ENCODE measurements at regions not wholly inside any gene's neighbourhood (a gene's known extent, or its start where the extent isn't known, plus 50 kb on each side); places are given as distances from the start of the nearest gene placed in this dataset.

DNA sequence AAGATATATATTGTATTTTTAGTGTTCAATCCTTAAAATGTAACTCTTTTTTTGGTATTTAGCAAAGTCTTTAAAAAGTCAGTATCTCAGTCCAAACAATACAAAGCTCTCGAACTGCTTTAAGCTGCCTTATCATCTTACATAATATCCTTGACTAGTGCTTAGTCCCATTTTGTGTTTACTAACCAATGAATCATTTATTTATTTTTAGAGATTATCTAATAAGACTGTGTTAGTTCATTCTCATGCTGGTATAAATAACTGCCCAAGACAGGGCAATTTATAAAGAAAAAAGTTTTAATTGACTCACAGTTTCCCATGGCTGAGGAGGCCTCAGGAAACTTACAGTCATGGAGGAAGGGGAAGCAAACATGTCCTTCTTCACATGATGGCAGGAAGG, 248.3 kb upstream of the KYNU start:
- Histone ChIP-seq H3K27me3 (ENCODE audit: control insufficient read depth, low read length) (no peaks in the 10 kb centered on the region), H3K4me1 (ENCODE audit: control insufficient read depth, low read length) (no peaks in the 10 kb centered on the region), H3K27ac (ENCODE audit: low read depth, low read length) (no peak overlapping the region), H3K36me3 (ENCODE audit: control insufficient read depth, low read length) (no peaks in the 10 kb centered on the region), H4K20me1 (ENCODE audit: control insufficient read depth, insufficient read depth, low read depth, low read length) (no peaks in the 10 kb centered on the region), H3F3A (ENCODE audit: control insufficient read depth, insufficient read depth) (no peaks in the 10 kb centered on the region), H3K9me2 (replicated peaks; ENCODE audit: control insufficient read depth, low read length) (no peaks in the 10 kb centered on the region), H3K79me2 (ENCODE audit: control insufficient read depth, low read length) (no peaks in the 10 kb centered on the region), H3K4me2 (ENCODE audit: low read length) (no peak overlapping the region), H3K4me3 (ENCODE audit: low read length) (no peak overlapping the region), H3K9me3 (ENCODE audit: control insufficient read depth, insufficient read depth, low read length) (no peaks in the 10 kb centered on the region)
- TF ChIP-seq, protein P1, sequence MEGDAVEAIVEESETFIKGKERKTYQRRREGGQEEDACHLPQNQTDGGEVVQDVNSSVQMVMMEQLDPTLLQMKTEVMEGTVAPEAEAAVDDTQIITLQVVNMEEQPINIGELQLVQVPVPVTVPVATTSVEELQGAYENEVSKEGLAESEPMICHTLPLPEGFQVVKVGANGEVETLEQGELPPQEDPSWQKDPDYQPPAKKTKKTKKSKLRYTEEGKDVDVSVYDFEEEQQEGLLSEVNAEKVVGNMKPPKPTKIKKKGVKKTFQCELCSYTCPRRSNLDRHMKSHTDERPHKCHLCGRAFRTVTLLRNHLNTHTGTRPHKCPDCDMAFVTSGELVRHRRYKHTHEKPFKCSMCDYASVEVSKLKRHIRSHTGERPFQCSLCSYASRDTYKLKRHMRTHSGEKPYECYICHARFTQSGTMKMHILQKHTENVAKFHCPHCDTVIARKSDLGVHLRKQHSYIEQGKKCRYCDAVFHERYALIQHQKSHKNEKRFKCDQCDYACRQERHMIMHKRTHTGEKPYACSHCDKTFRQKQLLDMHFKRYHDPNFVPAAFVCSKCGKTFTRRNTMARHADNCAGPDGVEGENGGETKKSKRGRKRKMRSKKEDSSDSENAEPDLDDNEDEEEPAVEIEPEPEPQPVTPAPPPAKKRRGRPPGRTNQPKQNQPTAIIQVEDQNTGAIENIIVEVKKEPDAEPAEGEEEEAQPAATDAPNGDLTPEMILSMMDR (IDR thresholded peaks at IDR 0.05; ENCODE audit: low read depth, low read length, poor library complexity, severe bottlenecking) = no peak
- no peak for TF ChIP-seq EZH2phosphoT487 (IDR thresholded peaks at IDR 0.05; ENCODE audit: borderline replicate concordance, low read length)

DNA sequence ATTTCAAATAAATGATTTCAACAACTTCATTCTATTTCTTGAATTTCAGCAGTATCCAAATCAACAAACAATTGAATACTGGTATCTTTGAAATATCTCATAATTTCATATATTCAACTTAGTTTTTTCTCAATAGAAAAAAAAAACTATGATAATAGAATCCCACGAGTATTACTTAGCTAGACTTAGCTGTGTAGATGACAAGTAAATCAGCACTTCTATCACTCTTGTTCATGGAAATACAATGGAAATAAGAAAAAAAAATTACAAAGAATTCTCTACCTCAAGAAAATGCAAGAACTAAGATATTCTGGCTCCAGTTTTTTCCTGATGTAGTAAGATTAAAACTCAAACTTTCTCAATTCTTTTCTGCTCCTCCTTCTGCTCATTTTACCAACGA, 256.2 kb upstream of the KYNU start:
- TF ChIP-seq, protein P1 (IDR thresholded peaks at IDR 0.05; ENCODE audit: low read depth, low read length, poor library complexity, severe bottlenecking) = no peak
- TF ChIP-seq EZH2phosphoT487 (IDR thresholded peaks at IDR 0.05; ENCODE audit: borderline replicate concordance, low read length) = no peak
- Histone ChIP-seq H3K27ac (ENCODE audit: low read depth, low read length) (no peak overlapping the region), H3K9me3 (ENCODE audit: control insufficient read depth, insufficient read depth, low read length) (no peaks in the 10 kb centered on the region), H3K9me2 (replicated peaks; ENCODE audit: control insufficient read depth, low read length) (no peaks in the 10 kb centered on the region), H3F3A (ENCODE audit: control insufficient read depth, insufficient read depth) (no peaks in the 10 kb centered on the region), H3K27me3 (ENCODE audit: control insufficient read depth, low read length) (peaks cover 8% of the 10 kb centered on the region; the same call in 1 of the 2 replicates), H3K36me3 (ENCODE audit: control insufficient read depth, low read length) (no peaks in the 10 kb centered on the region), H4K20me1 (ENCODE audit: control insufficient read depth, insufficient read depth, low read depth, low read length) (no peaks in the 10 kb centered on the region), H3K4me1 (ENCODE audit: control insufficient read depth, low read length) (no peaks in the 10 kb centered on the region), H3K4me3 (ENCODE audit: low read length) (no peak overlapping the region), H3K79me2 (ENCODE audit: control insufficient read depth, low read length) (no peaks in the 10 kb centered on the region), H3K4me2 (ENCODE audit: low read length) (no peak overlapping the region)

DNA sequence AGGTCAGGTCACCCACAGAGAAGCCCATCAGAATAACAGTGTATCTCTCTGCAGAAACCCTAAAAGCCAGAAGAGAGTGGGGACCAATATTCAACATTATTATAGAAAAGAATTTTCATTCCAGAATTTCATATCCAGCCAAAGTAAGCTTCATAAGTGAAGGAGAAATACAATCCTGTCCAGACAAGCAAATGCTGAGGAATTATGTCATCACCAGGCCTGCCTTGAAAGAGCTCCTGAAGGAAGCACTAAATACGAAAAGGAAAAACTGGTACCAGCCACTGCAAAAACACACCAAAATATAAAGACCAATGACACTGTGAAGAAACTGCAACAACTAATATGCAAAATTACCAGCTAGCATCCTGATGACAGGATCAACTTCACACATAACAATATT, 260.0 kb upstream of the KYNU start:
- Histone ChIP-seq H3K79me2 (ENCODE audit: control insufficient read depth, low read length) (no peaks in the 10 kb centered on the region), H3K36me3 (ENCODE audit: control insufficient read depth, low read length) (no peaks in the 10 kb centered on the region), H3K27ac (ENCODE audit: low read depth, low read length) (no peak overlapping the region), H3F3A (ENCODE audit: control insufficient read depth, insufficient read depth) (no peaks in the 10 kb centered on the region), H3K27me3 (ENCODE audit: control insufficient read depth, low read length) (0 out of 2 replicates have a peak, but pooled peaks cover 4% of the 10 kb centered on the region), H3K4me1 (ENCODE audit: control insufficient read depth, low read length) (no peaks in the 10 kb centered on the region), H3K4me2 (ENCODE audit: low read length) (no peak overlapping the region), H4K20me1 (ENCODE audit: control insufficient read depth, insufficient read depth, low read depth, low read length) (no peaks in the 10 kb centered on the region), H3K4me3 (ENCODE audit: low read length) (no peak overlapping the region), H3K9me2 (replicated peaks; ENCODE audit: control insufficient read depth, low read length) (no peaks in the 10 kb centered on the region), H3K9me3 (ENCODE audit: control insufficient read depth, insufficient read depth, low read length) (no peaks in the 10 kb centered on the region)
- TF ChIP-seq, protein P1 (IDR thresholded peaks at IDR 0.05; ENCODE audit: low read depth, low read length, poor library complexity, severe bottlenecking) = no peak
- TF ChIP-seq EZH2phosphoT487 (IDR thresholded peaks at IDR 0.05; ENCODE audit: borderline replicate concordance, low read length) = no peak

All from DOHH2 (cell line).